Naive thymus-derived CD4-positive, alpha-beta T cell (primary cell): ENCODE measurements at regions not wholly inside any gene's neighbourhood (a gene's known extent, or its start where the extent isn't known, plus 50 kb on each side); places are given as distances from the start of the nearest gene placed in this dataset.
"Not testable (repeated sequence)": the region's sequence is repeated elsewhere in the genome, so short reads cannot be mapped to it uniquely, and the experiment has no call there.

ENCODE experiments used
- ATAC-seq: fragments of 150-1000 bp; cut with Tn5 transposase; 2 replicates; pipeline ENCODE4 v1.10.0; 2021; ENCODE audit warnings: mild to moderate bottlenecking, moderate library complexity
- CTCF ChIA-PET: fragments of 350-600 bp; sonication (Branson Sonifier 250); formaldehyde crosslinking; loops from one replicate; lab custom pipeline; 2021; ENCODE audit warnings: antibody characterized with exemption; lab: Charles Lee
- POLR2A ChIA-PET: fragments of 350-600 bp; sonication (Branson Sonifier 250); formaldehyde crosslinking; loops from one replicate; lab custom pipeline; 2021; ENCODE audit warnings: antibody characterized with exemption, inconsistent platforms; lab: Charles Lee
- DNase-seq, 9 donors: peaks; one replicate each; pipeline versions ENCODE4 v3.0.0 to v3.0.0-alpha.2; 2020 to 2022; ENCODE audit warnings: mixed read lengths in 1 of 9
- H3K27ac ChIP-seq: one replicate; pipeline ENCODE4 v1.7.0; 2013; ENCODE audit warnings: mild to moderate bottlenecking, low read depth, low read length, moderate library complexity
- H3K27me3 ChIP-seq, 2 donors: one replicate each; pipeline ENCODE4 v1.7.0; 2013; ENCODE audit warnings: low read length in 2 of 2, mild to moderate bottlenecking in 2 of 2, moderate library complexity in 2 of 2; ENCODE audit not compliant: control insufficient read depth in 2 of 2, insufficient read depth in 2 of 2
- H3K36me3 ChIP-seq, 3 experiments: 1 replicate in 2 of 3; 2 replicates in 1 of 3; pipeline ENCODE4 v1.7.0; 2013; ENCODE audit warnings: low read length in 3 of 3, mild to moderate bottlenecking in 3 of 3, moderate library complexity in 1 of 3; ENCODE audit not compliant: insufficient read depth in 3 of 3, control insufficient read depth in 2 of 3
- H3K4me1 ChIP-seq, 2 donors: one replicate each; pipeline ENCODE4 v1.7.0; 2013; ENCODE audit warnings: low read length in 2 of 2, mild to moderate bottlenecking in 2 of 2, moderate library complexity in 1 of 2; ENCODE audit not compliant: control insufficient read depth in 2 of 2, insufficient read depth in 2 of 2
- H3K4me3 ChIP-seq: 2 replicates; pipeline ENCODE4 v1.7.0; 2013; ENCODE audit warnings: mild to moderate bottlenecking, low read length
- H3K9me3 ChIP-seq, 3 experiments: 1 replicate in 2 of 3; 2 replicates in 1 of 3; pipeline ENCODE4 v1.7.0; 2013; ENCODE audit warnings: low read length in 3 of 3; ENCODE audit not compliant: control insufficient read depth in 2 of 3
- H3K27ac Mint-ChIP-seq, 9 donors: one replicate each; pipeline ENCODE4 v1.8.0; 2020 to 2022; ENCODE audit warnings: mixed read lengths in 9 of 9, mild to moderate bottlenecking in 8 of 9, moderate library complexity in 5 of 9, inconsistent platforms in 2 of 9
- H3K27me3 Mint-ChIP-seq, 5 donors: one replicate each; pipeline ENCODE4 v1.8.0; 2021 to 2022; ENCODE audit warnings: mixed read lengths in 5 of 5, mild to moderate bottlenecking in 1 of 5
- H3K36me3 Mint-ChIP-seq, 5 donors: one replicate each; pipeline ENCODE4 v1.8.0; 2020 to 2022; ENCODE audit warnings: mixed read lengths in 5 of 5, mild to moderate bottlenecking in 3 of 5, inconsistent platforms in 1 of 5
- H3K4me1 Mint-ChIP-seq, 7 donors: one replicate each; pipeline ENCODE4 v1.8.0; 2020 to 2022; ENCODE audit warnings: mixed read lengths in 7 of 7, mild to moderate bottlenecking in 3 of 7, inconsistent platforms in 1 of 7
- H3K4me3 Mint-ChIP-seq, 10 donors: one replicate each; pipeline ENCODE4 v1.8.0; 2020 to 2022; ENCODE audit warnings: mild to moderate bottlenecking in 10 of 10, mixed read lengths in 10 of 10, moderate library complexity in 6 of 10, inconsistent platforms in 2 of 10
- H3K9me3 Mint-ChIP-seq, 11 donors: one replicate each; pipeline ENCODE4 v1.8.0; 2020 to 2022; ENCODE audit warnings: mixed read lengths in 11 of 11, mild to moderate bottlenecking in 4 of 11, inconsistent platforms in 1 of 11, moderate library complexity in 1 of 11
- intact Hi-C, 2 donors: fragments of 100-400 bp; cut with micrococcal nuclease; formaldehyde crosslinking; loops; one replicate each; pipeline ENCODE4 v1.15.1; 2023

- Histone ChIP-seq H3K36me3 (no peaks in the 10 kb centered on the region), H3K27ac (no peak overlapping the region), H3K9me3 (no peaks in the 10 kb centered on the region), H3K27me3 (no peaks in the 10 kb centered on the region), H3K4me1 (peaks cover 0 to 7% of the 10 kb centered on the region in 2 donors), H3K4me3 (no peak overlapping the region)
- CTCF ChIA-PET, result no interaction called here
- Mint-ChIP-seq H3K4me1 (peaks cover 5 to 14% (median 12%) of the 10 kb centered on the region in 7 donors), H3K36me3 (peaks cover 0 to 3% (median 0%) of the 10 kb centered on the region in 5 donors), H3K27me3 (peaks cover 3 to 19% (median 5%) of the 10 kb centered on the region in 5 donors), H3K27ac (peak overlapping the region in 5 of 9 donors; percentile 10 to 79 (median 65)), H3K4me3 (no peak overlapping the region), H3K9me3 (peaks cover 0 to 19% (median 7%) of the 10 kb centered on the region in 11 donors)
- ATAC-seq (no peak), DNase-seq (no peak)
- POLR2A ChIA-PET, result no interaction called here
- intact Hi-C loops, result no loop called here
Observed at GRCh38 chr7:102047-102711, 90.2 kb upstream of the FAM20C start.

DNA sequence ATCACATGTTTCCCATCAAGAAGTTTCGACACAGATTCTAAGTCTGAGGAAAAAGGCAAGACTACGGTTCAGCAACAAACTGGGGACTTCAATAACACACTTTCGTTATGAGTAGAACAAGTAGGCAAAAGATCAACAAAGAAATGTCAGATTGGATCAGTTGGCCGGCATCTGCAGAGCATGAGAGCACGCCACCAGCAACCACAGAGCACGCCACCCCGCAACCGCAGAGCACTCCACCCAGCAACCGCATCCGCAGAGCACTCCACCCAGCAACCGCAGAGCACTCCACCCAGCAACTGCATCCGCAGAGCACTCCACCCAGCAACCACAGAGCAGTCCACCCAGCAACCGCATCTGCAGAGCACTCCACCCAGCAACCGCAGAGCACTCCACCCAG, 89.7 kb upstream of the FAM20C start:
- intact Hi-C loops, result no loop called here
- Mint-ChIP-seq H3K27me3 (peaks cover 0 to 18% (median 5%) of the 10 kb centered on the region in 5 donors), H3K4me1 (peaks cover 5 to 14% (median 12%) of the 10 kb centered on the region in 7 donors), H3K4me3 (no peak overlapping the region), H3K27ac (peak overlapping the region in 6 of 9 donors; percentile 10 to 79 (median 47)), H3K36me3 (peaks cover 0 to 3% (median 0%) of the 10 kb centered on the region in 5 donors), H3K9me3 (peaks cover 0 to 17% (median 7%) of the 10 kb centered on the region in 11 donors)
- ATAC-seq, result no peak
- Histone ChIP-seq H3K4me1 (peaks cover 0 to 7% of the 10 kb centered on the region in 2 donors), H3K27ac (no peak overlapping the region), H3K9me3 (no peaks in the 10 kb centered on the region), H3K4me3 (no peak overlapping the region), H3K36me3 (no peaks in the 10 kb centered on the region), H3K27me3 (no peaks in the 10 kb centered on the region)
- ChIA-PET CTCF (no interaction called here), POLR2A (no interaction called here)
- DNase-seq, result peak in 1 of 9 donors; percentile 16

GRCh38 chr7:103981-104380, 88.4 kb upstream of the FAM20C start:
- H3K4me3 Mint-ChIP-seq, H3K36me3 ChIP-seq, H3K4me3 ChIP-seq, H3K36me3 Mint-ChIP-seq, POLR2A ChIA-PET, H3K4me1 ChIP-seq, intact Hi-C loops, H3K27me3 ChIP-seq, H3K9me3 ChIP-seq, CTCF ChIA-PET, H3K27ac ChIP-seq, ATAC-seq: not testable (repeated sequence)
- peaks cover 0 to 12% (median 3%) of the 10 kb centered on the region in 11 donors for H3K9me3 Mint-ChIP-seq
- H3K27ac Mint-ChIP-seq, result peak overlapping the region in 4 of 9 donors; percentile 14 to 84 (median 73)
- H3K27me3 Mint-ChIP-seq, result peaks cover 0 to 18% (median 13%) of the 10 kb centered on the region in 5 donors
- H3K4me1 Mint-ChIP-seq, result peaks cover 5 to 14% (median 12%) of the 10 kb centered on the region in 7 donors
- DNase-seq, result peak in 4 of 9 donors; percentile 12 to 38 (median 26)

DNA sequence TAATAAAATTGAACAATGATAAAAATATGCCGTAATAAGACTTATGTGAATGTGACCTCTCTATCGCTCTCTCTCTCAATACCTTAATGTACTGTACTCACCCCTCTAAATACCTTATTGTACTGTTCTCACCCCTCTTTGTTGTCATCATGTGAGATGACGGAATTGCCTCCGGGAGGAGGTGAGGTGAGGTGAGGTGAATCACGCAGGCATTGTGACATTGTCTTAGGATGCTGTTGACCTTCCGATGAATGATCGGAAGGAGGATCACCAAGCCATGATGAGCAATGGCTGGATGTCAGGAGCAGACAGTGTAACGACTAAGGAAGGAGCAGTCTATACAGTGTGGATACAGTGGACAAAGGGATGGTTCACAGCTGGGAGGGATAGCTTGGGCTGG, 87.4 kb upstream of the FAM20C start:
- H3K4me1 ChIP-seq, result peaks cover 0 to 7% of the 10 kb centered on the region in 2 donors
- H3K27ac Mint-ChIP-seq, result peak overlapping the region in 1 of 9 donors; percentile 55
- H3K27me3 ChIP-seq, result no peaks in the 10 kb centered on the region
- H3K4me3 ChIP-seq, result no peak overlapping the region
- no peak overlapping the region for H3K27ac ChIP-seq
- H3K36me3 ChIP-seq, result no peaks in the 10 kb centered on the region
- ATAC-seq (no peak), DNase-seq (no peak)
- H3K9me3 ChIP-seq, result no peaks in the 10 kb centered on the region
- H3K36me3 Mint-ChIP-seq, result peaks cover 0 to 3% (median 0%) of the 10 kb centered on the region in 5 donors
- ChIA-PET POLR2A (no interaction called here), CTCF (no interaction called here)
- H3K4me3 Mint-ChIP-seq, result no peak overlapping the region
- peaks cover 5 to 14% (median 12%) of the 10 kb centered on the region in 7 donors for H3K4me1 Mint-ChIP-seq
- H3K27me3 Mint-ChIP-seq, result peaks cover 0 to 21% (median 16%) of the 10 kb centered on the region in 5 donors
- intact Hi-C loops, result no loop called here
- H3K9me3 Mint-ChIP-seq, result peaks cover 0 to 12% (median 0%) of the 10 kb centered on the region in 11 donors

GRCh38 chr7:106356-106755, 86.0 kb upstream of the FAM20C start:
- no peak overlapping the region for H3K4me3 Mint-ChIP-seq
- peaks cover 6 to 14% (median 12%) of the 10 kb centered on the region in 7 donors for H3K4me1 Mint-ChIP-seq
- H3K27ac ChIP-seq, result no peak overlapping the region
- peaks cover 0 to 7% of the 10 kb centered on the region in 2 donors for H3K4me1 ChIP-seq
- H3K27me3 Mint-ChIP-seq, result peaks cover 5 to 32% (median 21%) of the 10 kb centered on the region in 5 donors
- no peak overlapping the region for H3K4me3 ChIP-seq
- intact Hi-C loops, result no loop called here
- peaks cover 0 to 6% (median 3%) of the 10 kb centered on the region in 5 donors for H3K36me3 Mint-ChIP-seq
- H3K27me3 ChIP-seq, result no peaks in the 10 kb centered on the region
- peaks cover 0 to 12% (median 2%) of the 10 kb centered on the region in 11 donors for H3K9me3 Mint-ChIP-seq
- CTCF ChIA-PET, result no interaction called here
- ATAC-seq, result no peak
- peak overlapping the region in 2 of 9 donors; percentile 3 for H3K27ac Mint-ChIP-seq
- DNase-seq, result no peak
- POLR2A ChIA-PET, result no interaction called here
- H3K9me3 ChIP-seq, result no peaks in the 10 kb centered on the region
- H3K36me3 ChIP-seq, result no peaks in the 10 kb centered on the region

DNA sequence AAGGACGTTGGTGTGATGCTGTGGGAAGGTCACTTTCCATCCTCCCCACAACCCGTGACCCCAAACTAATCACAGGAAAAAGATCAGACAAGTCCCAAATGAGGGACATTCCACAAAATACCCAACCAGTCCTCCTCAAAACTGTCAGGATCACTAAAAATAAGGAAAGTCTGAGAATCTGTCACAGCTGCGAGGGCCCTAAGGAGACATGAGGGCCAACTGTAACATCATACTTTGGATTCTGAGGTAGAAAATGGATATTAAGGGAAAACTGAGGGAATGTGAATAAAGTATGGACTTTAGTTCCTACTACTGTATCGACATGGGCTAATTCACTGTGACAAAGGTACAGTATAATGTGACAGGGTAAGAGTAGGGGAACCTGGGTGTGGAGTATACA, 85.1 kb upstream of the FAM20C start:
- Mint-ChIP-seq H3K36me3 (peaks cover 0 to 6% (median 4%) of the 10 kb centered on the region in 5 donors), H3K4me3 (no peak overlapping the region), H3K27me3 (peaks cover 13 to 40% (median 29%) of the 10 kb centered on the region in 5 donors), H3K9me3 (peaks cover 0 to 18% (median 6%) of the 10 kb centered on the region in 11 donors), H3K4me1 (peaks cover 4 to 14% (median 12%) of the 10 kb centered on the region in 7 donors), H3K27ac (no peak overlapping the region)
- H3K4me3 ChIP-seq, result no peak overlapping the region
- no peaks in the 10 kb centered on the region for H3K9me3 ChIP-seq
- H3K27ac ChIP-seq, result no peak overlapping the region
- ChIA-PET CTCF (no interaction called here), POLR2A (no interaction called here)
- intact Hi-C loops, result no loop called here
- no peaks in the 10 kb centered on the region for H3K27me3 ChIP-seq
- DNase-seq, result no peak
- H3K36me3 ChIP-seq, result no peaks in the 10 kb centered on the region
- no peak for ATAC-seq
- peaks cover 0 to 2% of the 10 kb centered on the region in 2 donors for H3K4me1 ChIP-seq
